NOMO-1 (cell line): ENCODE measurements at regions not wholly inside any gene's neighbourhood (a gene's known extent, or its start where the extent isn't known, plus 50 kb on each side); places are given as distances from the start of the nearest gene placed in this dataset.

ENCODE experiments used
- DNase-seq, 2 experiments: peaks; one replicate each; lab custom pipeline; 2025; ENCODE audit not compliant: unreplicated experiment in 2 of 2; lab: John Stamatoyannopoulos, UW

DNA sequence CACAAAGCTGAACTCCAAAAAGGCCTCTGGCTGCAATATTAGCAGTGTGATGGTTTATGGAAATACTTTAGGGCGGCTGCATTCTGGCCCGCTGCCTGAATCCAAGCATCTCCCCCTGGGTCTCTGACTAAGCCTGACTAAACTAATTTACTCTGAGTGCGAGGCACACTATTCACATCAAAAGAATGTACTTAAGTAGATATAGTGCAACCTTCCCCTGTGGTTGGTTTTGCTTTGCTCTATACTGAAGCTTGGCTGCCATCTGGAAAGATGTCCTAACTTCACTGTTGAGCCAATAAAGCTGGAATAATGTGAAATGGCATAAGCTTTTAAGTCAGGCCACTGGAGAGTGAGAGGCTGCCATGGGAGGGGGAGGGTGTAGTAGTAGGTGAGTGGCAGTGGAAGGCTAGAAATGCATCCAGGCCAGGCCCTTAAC is 321.6 kb downstream of the AASDHPPT start:
- DNase-seq = no peak

DNA sequence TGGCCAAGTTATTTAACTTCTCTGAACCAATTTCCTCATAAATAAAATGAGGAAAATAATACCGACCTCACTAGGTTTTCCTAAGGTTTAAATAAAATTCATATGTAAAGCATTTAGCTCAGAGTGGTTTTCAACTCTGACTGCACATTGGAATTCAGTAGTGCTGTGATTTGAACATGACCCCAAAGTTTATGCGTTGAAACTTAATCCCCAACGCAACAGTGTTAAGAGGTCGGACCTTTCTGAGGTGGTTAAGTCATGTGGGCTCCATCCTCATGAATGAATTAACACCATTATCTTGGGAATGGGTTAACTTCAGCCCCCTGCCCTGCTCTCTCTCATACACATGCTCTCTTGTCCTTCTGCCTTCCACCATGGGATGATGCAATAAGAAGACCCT is 322.2 kb downstream of the AASDHPPT start:
- no peak for DNase-seq

DNA sequence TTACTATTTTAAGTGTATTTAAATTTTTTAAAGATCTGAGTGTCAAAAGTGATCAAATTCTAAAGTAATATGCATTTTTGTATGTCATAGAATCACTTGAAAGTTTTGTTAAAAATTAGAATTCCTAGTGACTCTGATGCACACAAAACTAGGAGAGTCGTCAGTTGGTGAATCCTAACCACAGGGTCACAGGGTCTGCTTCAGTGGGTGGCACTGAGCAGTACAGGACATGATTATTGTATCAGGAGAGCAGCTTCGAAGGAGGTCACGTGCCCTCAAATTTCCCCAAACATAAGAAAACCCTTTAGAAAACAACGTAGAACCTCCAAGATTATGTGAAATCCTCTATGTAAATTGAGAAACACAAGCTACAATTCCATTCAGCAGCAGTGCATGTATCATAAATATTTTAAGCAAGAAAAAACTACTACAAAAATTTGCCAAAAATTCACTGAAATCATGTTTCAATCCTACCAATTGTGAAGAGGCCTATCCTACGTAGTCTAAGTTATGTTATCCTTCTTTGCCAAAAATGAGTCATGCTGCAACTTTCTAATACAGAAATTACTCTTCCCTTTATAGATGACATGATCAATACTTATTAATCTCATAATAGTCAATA is 323.6 kb downstream of the AASDHPPT start:
- no peak for DNase-seq

DNA sequence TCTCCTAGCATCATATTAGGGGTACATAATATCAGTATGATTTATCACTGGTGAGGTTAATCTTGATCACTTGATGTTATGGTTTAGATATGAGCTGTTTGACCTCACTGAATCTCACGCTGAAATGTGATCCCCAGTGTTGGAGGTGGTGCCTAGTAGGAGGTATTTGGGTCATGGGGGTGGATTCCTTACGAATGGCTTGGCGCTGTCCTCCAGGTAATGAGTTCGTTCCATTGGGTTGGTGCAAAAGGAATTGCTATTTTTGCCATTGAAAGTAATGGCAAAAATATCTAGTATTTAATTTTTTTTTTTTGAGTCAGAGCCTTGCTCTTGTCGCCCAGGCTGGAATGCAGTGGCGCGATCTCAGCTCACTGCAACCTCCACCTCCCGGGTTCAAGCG is 326.3 kb downstream of the AASDHPPT start:
- no peak for DNase-seq

DNA sequence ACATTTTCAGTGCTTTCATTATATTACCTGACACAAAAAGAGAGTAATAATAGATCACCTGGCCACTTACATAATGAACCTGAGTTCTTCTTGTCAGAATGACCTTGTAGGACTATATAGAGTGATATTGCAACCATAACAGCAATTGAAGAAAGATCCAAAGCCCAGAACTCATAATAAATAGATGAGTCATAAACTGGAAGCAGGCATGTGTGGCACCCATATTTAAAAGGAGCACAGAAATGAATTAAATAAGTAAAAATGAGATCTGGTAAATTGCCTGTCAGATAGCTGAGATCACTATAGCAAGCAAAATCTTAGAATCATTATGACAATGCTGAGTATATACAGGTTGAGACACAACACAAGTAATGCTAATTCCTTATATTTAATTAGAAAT is 331.8 kb downstream of the AASDHPPT start:
- DNase-seq = no peak

DNA sequence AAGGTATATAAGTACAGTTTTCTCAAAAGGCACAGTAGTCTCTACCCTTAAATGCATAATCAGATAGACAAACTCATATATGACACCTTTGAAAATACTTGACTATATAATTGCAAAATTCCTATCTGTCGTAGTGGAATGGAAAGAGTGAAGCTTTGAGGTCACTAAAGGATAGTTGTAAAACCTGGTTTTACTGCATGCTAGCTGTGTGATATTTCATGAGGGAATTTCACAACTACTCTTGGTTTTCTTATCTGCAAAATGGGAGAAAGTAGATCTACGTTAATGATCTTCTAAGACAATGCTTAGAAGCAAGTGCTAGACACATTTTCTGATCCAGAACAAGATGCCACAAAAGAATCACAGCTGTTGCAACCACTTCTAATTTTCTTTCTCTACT is 332.2 kb downstream of the AASDHPPT start:
- DNase-seq = no peak

DNA sequence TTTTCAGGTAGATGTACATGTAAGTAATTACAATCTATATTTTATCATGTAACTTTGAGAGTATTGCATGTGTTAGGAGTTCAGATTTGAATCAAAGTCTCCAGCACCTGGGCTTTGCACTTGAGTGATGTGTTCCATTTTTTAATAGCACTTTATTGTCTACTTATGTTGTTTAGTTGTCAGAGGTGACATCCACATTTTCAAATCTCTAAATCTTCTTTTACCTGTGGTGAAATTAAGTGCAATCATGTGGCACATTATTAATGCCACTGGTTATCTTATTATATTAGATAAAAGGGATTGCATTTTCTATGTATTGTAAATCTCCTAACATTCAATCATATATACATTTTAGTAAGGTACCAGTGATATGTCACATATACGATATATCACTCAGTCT is 333.4 kb downstream of the AASDHPPT start:
- DNase-seq = no peak

DNA sequence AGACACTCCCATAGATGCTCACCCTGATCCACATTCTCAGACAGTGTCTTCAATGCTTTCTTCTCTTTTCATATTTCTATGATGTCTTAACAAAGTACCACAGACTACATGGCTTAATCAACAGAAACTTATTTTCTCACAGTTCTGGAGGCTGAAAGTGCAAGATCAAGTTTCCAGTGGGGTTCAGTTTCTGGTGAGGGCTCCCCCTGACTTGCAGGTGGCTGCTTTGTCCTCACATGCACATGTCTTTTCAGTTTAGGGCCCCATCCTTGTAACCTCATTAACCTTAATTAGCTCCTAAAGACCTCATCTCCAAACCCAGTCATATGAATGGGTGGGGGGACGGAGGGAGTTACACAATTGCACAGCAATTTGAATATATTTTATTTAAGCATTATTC is 335.8 kb downstream of the AASDHPPT start:
- DNase-seq = no peak

DNA sequence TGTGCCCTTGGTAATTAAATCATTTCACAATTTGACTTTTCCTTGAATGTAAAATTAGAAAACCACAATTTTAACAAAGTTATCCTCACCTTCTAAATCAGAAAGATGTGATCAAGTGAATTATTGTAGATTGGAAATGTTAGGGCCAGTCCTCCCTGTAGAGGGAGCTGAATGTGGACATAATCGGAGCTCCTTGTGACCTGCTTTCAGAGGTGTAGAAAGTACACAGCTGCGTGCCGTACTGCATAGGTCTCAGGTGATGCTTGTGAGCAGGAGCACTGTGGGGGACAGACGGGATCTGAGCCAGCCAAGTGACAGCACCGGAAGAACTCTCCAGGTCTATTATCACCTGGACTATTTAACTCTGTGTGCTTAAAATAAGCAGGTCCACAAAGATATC is 338.0 kb downstream of the AASDHPPT start:
- DNase-seq = no peak

DNA sequence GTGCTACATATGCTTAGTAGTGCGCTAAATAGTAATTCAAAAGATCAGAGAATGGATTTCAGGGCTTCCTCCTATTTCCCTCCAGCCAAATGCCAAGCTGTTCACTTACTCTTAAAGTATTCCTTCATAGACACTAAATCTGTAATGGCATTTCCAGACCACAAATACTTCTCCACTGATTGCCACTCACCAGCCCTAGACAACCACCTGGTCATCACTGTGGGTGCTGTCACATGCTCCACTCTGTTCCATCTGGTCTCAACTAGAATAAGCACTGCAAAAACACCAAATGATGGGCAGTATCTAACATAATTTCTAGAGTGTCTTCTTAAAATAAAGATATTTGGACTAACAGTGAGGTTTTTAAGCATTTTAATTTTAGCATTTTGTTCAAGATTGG is 341.3 kb downstream of the AASDHPPT start:
- no peak for DNase-seq

DNA sequence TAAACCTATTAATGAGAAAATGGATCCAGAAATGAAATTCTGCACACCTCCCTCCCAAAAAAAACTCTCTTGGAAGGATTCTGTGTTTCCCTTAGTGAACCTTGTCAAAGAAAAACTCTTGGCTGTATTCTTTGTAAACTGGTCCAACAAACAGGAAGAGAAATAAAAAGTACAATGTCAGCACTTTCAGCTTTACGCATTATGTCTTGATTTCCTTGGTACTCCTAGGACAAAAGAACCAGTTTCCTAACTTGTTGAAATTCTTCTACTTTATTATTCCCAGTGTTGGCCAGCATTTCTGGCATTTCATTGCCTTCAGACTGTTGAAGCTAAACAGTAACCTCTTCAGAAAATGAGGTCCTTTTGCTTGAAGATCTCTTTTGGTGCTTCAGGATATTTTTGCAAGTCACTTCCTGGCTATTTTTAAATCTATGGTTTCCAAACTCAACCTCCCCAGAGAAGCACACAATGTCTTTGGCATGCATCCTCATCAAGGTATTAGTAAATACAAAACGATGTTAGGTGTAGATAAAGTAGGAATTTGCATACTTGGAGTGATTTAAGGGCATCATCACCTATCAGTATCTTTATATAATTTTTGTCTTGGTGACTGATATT is 342.7 kb downstream of the AASDHPPT start:
- no peak for DNase-seq

DNA sequence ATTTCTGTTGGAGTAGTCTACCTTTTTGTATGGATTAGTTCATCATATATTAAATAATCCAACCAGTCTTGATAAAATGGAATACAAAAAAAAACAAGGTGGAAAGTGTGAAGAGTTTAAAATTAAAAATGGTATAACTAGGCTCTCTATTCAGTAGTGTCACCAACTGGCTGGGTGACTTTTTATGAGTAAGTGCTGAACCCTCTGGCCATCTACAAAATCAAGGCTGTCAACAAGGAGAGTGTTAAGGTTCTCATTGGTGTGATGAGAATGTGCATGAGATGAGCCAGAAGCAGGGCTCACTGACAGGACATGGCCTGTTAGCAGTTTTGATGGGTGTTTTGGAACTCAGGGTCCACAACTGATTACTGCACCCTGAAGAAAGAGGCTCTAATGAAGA is 343.2 kb downstream of the AASDHPPT start:
- DNase-seq = no peak

DNA sequence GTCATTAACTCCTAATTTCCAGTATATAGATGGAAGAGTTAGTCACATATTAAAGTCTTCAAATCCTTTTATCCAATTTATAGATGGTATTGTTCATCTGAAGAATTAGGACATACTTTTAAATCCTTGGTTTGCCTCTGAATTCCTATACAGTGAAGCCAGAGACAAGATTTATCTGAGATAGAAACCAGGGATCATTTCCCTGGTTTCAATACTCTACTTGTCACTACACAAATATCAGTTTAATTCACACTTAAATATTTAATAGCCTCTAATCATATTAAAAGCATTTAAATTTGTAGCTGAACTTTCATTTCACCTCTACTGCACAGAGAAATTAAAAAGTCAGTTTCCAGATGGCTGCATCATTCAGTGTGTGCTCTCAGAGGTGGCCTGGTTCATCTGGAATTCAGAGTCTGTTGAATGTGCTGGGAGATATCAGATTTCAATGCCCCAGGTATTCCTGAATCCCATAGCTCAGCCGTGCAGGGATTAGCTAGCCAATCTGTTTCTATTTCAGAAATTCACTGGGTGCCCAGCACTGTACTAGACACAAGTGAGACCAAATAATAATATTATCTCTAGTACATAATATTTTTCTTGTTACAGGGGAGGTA is 344.3 kb downstream of the AASDHPPT start:
- DNase-seq = no peak

DNA sequence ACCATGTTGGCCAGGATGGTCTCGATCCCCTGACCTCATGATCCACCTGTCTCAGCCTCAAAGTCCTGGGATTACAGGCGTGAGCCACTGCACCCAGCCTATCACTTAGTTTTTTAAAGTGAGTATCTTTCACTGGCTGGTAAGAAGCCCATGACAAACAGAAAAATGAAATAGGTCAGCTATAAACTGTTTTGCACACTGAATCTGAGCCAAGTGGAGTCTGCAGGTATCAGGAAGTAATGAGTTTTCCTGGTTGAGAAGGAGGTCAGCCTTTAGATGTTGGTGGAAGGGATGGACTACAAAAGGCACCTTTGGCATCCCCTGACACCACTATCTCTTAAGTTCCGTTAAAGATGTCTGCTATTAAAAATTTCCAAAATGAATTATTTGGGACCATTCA is 345.1 kb downstream of the AASDHPPT start:
- DNase-seq = no peak

DNA sequence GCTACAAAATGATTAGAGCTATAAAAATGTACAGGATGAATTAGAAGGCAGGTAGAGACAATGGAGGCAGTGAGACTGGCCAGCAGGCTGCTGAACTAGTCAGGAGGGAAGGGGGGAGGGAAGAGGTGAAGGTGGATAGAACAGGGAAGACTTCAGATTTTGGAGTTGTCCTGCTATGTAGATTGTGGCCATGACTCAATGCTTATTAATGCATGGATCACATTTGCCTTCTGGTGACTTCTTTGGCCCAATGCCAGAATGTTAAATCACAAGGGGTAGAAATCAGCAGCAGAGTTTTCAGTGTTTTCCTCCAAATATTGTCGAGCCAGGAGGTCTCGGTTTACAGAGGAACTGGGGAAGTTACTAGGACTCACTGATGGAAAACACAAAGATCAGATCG is 346.6 kb downstream of the AASDHPPT start:
- DNase-seq = no peak

DNA sequence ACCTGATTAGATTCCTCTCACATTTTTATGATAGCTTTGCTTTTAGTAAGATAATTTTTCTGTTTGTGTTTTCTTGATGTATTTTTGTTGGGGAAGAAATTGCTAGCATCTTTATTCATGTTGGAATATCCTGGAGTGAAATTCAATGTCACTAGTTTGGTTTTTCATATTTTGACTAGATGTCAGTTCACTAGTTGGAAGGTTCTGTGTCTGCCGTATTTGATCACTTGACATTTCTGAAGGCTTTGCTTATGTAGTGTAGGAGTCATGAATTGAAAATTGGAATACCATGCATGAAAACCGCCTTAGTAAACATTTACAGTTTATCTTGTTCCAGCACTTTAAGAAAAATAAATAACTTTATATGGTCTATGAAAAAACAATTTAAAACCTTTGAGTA is 348.4 kb downstream of the AASDHPPT start:
- DNase-seq = no peak

DNA sequence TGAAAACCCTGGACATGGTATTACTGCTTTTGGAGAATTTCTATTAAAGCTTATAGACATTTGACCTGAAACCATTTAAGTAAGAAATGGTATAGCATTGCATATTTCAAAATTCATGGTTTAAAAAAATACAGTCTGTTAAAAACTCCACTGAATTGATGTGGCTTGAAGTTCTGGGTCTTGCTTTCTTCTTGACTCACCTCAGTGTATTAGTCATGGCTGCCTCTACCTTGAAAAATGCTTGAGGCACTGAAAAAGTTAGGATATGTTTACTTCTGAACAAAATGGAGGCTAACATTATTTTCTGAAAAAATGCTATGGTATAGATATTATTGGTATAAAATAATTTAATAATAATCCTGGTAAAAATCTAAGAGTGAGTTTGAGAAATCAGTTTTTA is 349.2 kb downstream of the AASDHPPT start:
- no peak for DNase-seq

DNA sequence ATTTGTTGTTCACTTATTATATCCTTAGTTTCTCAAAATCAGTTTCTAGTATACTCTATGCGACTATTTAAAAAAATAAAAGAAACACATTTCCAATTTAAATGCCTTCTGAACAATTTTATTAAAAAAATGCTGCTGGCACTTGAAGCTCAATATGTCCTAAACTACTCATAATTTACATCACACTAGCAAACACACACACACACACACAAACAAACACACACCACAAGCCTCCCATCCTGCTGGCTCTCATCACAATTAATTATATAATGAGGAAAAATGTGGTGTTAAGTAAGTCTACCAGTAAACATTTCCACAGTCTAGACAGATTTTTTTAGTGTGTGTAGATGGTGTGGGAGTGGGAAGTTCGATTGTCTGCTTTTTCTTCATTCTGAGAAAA is 350.3 kb downstream of the AASDHPPT start:
- DNase-seq = no peak

DNA sequence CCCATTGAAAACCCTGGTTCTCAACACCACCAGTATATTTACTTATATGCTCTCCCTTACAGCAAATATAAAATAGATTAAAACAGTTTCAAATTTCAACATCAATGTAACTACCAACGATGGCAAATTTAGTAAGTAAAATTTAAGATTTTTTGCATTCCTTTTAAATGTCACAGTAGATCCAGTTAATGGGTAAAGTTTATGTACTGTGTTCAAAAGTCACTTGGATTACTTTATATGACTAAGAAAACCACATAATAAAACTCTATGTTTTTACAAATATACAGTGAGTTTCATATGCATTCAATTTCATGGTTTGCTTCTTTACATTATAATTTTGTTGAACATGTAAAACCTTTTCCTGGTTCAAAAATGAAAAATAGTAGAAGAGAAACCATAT is 364.6 kb downstream of the AASDHPPT start:
- DNase-seq = no peak

DNA sequence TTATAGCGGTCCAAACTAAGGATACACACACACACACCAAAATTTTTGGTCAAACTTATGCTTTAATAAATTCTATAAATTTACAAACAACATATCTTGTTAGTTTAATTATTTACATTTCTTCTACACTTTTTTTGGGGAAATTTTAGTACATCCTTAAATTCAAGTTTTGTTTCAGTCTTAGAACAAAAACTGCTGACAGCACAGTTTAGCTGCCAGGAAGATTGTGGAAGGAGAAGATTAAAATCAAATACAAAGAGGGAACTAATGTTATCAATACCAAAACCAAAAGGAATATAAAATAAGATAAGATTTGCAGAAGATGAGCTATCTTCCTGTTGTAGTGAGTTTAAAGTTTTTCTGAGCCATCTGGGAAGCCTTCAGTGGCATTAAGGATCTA is 368.8 kb downstream of the AASDHPPT start:
- DNase-seq = no peak

DNA sequence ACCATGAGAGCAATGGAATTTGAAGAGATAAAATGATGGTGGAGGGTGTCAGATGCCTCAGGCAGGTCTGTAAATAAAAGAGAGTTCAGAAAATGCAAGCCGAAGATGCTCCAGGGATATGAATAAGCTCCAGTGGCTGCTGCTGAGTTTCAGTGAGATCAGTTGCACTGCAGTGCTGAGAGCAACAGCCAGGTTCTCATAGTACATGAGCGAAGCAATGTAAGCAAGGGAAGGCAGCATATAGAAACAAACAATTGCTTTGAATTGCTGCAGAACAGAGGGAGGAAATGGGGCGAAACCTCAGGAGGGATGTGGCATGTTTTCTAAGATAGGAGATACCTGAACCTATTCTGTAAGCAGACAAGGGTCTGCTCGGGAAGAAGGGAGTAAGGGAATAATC is 369.5 kb downstream of the AASDHPPT start:
- no peak for DNase-seq

DNA sequence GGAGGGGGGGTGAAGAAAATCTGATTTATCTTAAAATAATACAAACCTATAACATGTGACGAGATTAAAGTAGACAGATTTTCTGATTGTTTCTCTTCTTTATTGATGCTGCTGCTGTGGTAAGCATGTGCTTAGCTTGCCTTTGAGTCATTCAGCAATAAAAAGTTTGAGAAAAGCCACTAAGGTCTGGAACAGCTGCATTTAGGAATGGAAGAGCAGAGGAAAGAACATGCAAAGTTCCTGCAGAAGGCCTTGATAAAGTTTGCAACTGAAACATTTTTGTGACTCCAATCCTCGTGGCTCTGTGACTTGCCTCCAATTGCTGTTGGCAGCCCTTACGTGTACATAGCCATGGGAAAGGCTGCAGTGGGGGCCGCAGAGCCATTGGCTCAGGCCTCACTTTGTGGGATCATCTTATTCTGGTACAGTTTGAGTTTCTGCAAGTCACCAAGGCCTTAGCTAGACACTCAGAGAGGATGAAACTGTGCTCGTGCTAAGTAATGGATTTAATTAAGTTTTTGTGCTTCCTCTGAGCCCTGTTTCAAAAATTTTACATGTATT is 370.2 kb downstream of the AASDHPPT start:
- no peak for DNase-seq
